MCF 10A (cell line): ENCODE measurements at regions not wholly inside any gene's neighbourhood (a gene's known extent, or its start where the extent isn't known, plus 50 kb on each side); places are given as distances from the start of the nearest gene placed in this dataset.
A peak's percentile ranks its signal among the peaks of the same experiment; 100 is the strongest.

Experiments
- BruUV-seq: library from RNA; stranded (reverse); fragments of 400-500 nt; replicated peaks from 2 replicates; lab custom pipeline; 2021; lab: Mats Ljungman, UMichigan
- CTCF ChIA-PET: fragments of 300-600 bp; sonication (Branson Sonifier 250); formaldehyde crosslinking; extraction: SDS; loops from one replicate; lab custom pipeline; 2021; ENCODE audit warnings: antibody characterized with exemption, inconsistent platforms; lab: Yijun Ruan, JAX
- POLR2A ChIA-PET: fragments of 300-600, 350-650 bp; sonication (Branson Sonifier 250); formaldehyde crosslinking; extraction: SDS; loops from one replicate; lab custom pipeline; 2020; ENCODE audit warnings: antibody characterized with exemption, inconsistent platforms; lab: Yijun Ruan, JAX
- DNase-seq: peaks from one replicate; pipeline ENCODE4 v3.0.0-alpha.2; 2018; ENCODE audit not compliant: unreplicated experiment
- H3K27ac Mint-ChIP-seq: one replicate; pipeline ENCODE4 v1.8.0; 2022; ENCODE audit warnings: mild to moderate bottlenecking, low read depth, mixed read lengths; ENCODE audit not compliant: unreplicated experiment
- H3K27me3 Mint-ChIP-seq: one replicate; pipeline ENCODE4 v1.8.0; 2022; ENCODE audit warnings: mixed read lengths; ENCODE audit not compliant: insufficient read depth, unreplicated experiment
- H3K36me3 Mint-ChIP-seq: one replicate; pipeline ENCODE4 v1.8.0; 2022; ENCODE audit warnings: mild to moderate bottlenecking, moderate library complexity, mixed read lengths; ENCODE audit not compliant: insufficient read depth, unreplicated experiment
- H3K4me1 Mint-ChIP-seq: one replicate; pipeline ENCODE4 v1.8.0; 2022; ENCODE audit warnings: mixed read lengths; ENCODE audit not compliant: insufficient read depth, unreplicated experiment
- H3K4me3 Mint-ChIP-seq: one replicate; pipeline ENCODE4 v1.8.0; 2022; ENCODE audit warnings: mild to moderate bottlenecking, moderate library complexity, mixed read lengths; ENCODE audit not compliant: unreplicated experiment
- H3K9me3 Mint-ChIP-seq: one replicate; pipeline ENCODE4 v1.8.0; 2022; ENCODE audit warnings: mixed read lengths; ENCODE audit not compliant: unreplicated experiment
- intact Hi-C: fragments of 100-400 bp; cut with micrococcal nuclease; formaldehyde crosslinking; loops from 2 replicates; pipeline ENCODE4 v1.14.1; 2022
- TF ChIP-seq, protein P1 (sequence below): fragments of 200-600 bp; IDR thresholded peaks from one replicate; pipeline ENCODE4 v1.8.0; 2022; ENCODE audit warnings: antibody characterized with exemption, mild to moderate bottlenecking; ENCODE audit not compliant: unreplicated experiment

DNA sequence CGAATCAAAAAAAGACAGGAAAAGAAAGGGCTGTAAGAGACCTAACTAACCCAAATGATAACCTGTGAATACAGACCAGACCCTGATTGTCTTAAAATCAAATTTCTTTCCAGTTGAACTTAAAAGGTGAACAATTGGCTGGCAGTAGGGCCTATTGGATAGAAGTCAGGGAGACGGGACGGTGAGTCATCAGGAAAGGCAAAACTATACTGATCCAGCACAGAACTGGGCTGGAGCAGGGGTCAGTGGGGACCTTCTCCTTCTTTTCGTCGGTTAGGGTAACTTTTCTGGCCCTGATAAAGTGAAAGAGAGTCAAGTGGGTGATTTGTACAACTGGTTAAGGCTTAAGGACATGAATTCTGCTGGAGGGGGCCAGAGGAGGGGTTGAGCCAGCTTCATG is 84.9 kb upstream of the OTX2 start:
- intact Hi-C loops = no loop called here
- Mint-ChIP-seq H3K9me3 (no peaks in the 10 kb centered on the region), H3K4me3 (no peak overlapping the region), H3K27me3 (peaks cover 42% of the 10 kb centered on the region), H3K36me3 (no peaks in the 10 kb centered on the region), H3K4me1 (no peaks in the 10 kb centered on the region), H3K27ac (no peak overlapping the region)
- ChIA-PET CTCF (no interaction called here), POLR2A (no interaction called here)
- BruUV-seq = no TSS peak
- peak; percentile 13 for DNase-seq
- TF ChIP-seq, protein P1, sequence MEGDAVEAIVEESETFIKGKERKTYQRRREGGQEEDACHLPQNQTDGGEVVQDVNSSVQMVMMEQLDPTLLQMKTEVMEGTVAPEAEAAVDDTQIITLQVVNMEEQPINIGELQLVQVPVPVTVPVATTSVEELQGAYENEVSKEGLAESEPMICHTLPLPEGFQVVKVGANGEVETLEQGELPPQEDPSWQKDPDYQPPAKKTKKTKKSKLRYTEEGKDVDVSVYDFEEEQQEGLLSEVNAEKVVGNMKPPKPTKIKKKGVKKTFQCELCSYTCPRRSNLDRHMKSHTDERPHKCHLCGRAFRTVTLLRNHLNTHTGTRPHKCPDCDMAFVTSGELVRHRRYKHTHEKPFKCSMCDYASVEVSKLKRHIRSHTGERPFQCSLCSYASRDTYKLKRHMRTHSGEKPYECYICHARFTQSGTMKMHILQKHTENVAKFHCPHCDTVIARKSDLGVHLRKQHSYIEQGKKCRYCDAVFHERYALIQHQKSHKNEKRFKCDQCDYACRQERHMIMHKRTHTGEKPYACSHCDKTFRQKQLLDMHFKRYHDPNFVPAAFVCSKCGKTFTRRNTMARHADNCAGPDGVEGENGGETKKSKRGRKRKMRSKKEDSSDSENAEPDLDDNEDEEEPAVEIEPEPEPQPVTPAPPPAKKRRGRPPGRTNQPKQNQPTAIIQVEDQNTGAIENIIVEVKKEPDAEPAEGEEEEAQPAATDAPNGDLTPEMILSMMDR = no peak

DNA sequence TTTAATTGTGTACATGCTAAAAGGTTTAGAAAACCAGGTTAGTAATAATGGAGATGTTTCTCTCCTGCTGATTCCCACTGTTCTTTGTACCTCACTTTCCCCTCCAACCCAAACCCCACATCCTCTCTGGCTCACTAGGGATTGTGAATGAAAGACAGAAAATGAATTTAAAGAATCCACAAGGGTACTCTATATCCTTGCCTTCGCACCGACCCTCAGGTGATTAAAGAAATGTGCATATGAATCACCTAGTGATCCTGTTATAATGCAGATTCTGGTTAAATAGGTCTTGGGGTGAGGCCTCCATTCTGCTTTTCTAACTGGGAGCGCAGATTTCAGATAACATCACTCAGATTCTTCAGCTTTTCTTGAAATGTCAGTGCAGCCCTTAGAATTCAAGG is 84.3 kb upstream of the OTX2 start:
- no peak for DNase-seq
- intact Hi-C loops = no loop called here
- ChIA-PET CTCF (no interaction called here), POLR2A (no interaction called here)
- Mint-ChIP-seq H3K36me3 (no peaks in the 10 kb centered on the region), H3K4me1 (no peaks in the 10 kb centered on the region), H3K27me3 (peaks cover 47% of the 10 kb centered on the region), H3K4me3 (no peak overlapping the region), H3K27ac (no peak overlapping the region), H3K9me3 (no peaks in the 10 kb centered on the region)
- TF ChIP-seq, protein P1 = no peak
- BruUV-seq = no TSS peak

- no peaks in the 10 kb centered on the region for H3K4me1 Mint-ChIP-seq
- H3K27ac Mint-ChIP-seq = no peak overlapping the region
- TF ChIP-seq, protein P1 = no peak
- no peaks in the 10 kb centered on the region for H3K9me3 Mint-ChIP-seq
- DNase-seq = no peak
- CTCF ChIA-PET = no interaction called here
- H3K36me3 Mint-ChIP-seq = no peaks in the 10 kb centered on the region
- no TSS peak for BruUV-seq
- peaks cover 64% of the 10 kb centered on the region for H3K27me3 Mint-ChIP-seq
- POLR2A ChIA-PET = no interaction called here
- intact Hi-C loops = no loop called here
- H3K4me3 Mint-ChIP-seq = no peak overlapping the region
Measured at GRCh38 chr14:56892959-56893358, 82.7 kb upstream of the OTX2 start.

DNA sequence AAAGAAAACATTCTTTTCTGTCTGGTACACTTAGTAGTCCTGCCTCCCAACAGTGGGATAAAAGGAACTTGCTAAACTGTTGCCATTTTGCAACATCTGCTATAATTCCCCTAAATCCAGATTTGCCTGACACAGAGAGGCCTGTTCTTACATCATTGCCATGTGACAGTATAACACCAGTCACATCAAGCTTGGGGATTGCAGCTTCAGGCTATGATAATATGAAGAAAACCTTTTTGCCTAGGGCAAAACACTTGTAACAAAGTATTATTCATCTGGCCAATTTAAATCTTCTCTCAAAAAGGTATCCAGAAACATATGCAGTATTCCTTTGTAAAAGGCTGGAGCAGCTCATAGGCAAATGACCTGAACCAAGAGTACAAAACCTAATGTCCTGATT is 80.9 kb upstream of the OTX2 start:
- POLR2A ChIA-PET = interaction anchor here (0.6 kb wide), 1 partner anchor 82 kb away, joined by 3 read pairs; no protein-coding TSS in a partner anchor
- CTCF ChIA-PET = interaction anchor here (0.6 kb wide), 1 partner anchor 231 kb away, joined by 3 read pairs; no protein-coding TSS in a partner anchor
- H3K27ac Mint-ChIP-seq = no peak overlapping the region
- H3K36me3 Mint-ChIP-seq = no peaks in the 10 kb centered on the region
- no peak for DNase-seq
- peaks cover 81% of the 10 kb centered on the region for H3K27me3 Mint-ChIP-seq
- TF ChIP-seq, protein P1 = no peak
- no peak overlapping the region for H3K4me3 Mint-ChIP-seq
- no peaks in the 10 kb centered on the region for H3K4me1 Mint-ChIP-seq
- no TSS peak for BruUV-seq
- intact Hi-C loops = no loop called here
- no peaks in the 10 kb centered on the region for H3K9me3 Mint-ChIP-seq
